CD4-positive, alpha-beta T cell treated with Interleukin-2 at 100 ng/mL for 4 hours (primary cell): ENCODE measurements at regions not wholly inside any gene's neighbourhood (a gene's known extent, or its start where the extent isn't known, plus 50 kb on each side); places are given as distances from the start of the nearest gene placed in this dataset.
"Not testable (repeated sequence)": the region's sequence is repeated elsewhere in the genome, so short reads cannot be mapped to it uniquely, and the experiment has no call there.

Source experiments
- DNase-seq: peaks from one replicate; pipeline ENCODE4 v3.0.0-alpha.2; 2020; ENCODE audit warnings: low spot score

GRCh38 chr13:99698010-99698815 is 196.9 kb downstream of the TM9SF2 start:
- DNase-seq, result no peak

DNA sequence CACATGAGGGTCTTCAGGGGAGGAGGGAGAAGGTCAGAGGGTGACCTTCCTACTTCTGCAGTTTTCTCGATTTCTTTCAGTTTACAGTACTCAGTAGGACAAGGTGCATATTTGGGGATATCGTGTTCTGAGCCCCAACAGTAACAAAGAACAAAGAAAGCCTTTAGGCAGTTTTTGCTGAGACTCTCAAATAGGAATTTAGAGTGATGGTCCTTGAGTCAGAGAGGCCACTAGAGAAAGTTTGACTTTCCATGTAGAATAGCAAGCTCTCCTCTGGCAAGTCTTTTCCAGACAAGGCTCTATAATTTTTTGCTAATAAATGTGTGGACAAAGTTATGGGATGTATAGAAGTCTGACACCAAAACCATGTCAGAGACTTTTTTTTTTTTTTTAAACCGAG is 194.6 kb downstream of the TM9SF2 start:
- no peak for DNase-seq

DNA sequence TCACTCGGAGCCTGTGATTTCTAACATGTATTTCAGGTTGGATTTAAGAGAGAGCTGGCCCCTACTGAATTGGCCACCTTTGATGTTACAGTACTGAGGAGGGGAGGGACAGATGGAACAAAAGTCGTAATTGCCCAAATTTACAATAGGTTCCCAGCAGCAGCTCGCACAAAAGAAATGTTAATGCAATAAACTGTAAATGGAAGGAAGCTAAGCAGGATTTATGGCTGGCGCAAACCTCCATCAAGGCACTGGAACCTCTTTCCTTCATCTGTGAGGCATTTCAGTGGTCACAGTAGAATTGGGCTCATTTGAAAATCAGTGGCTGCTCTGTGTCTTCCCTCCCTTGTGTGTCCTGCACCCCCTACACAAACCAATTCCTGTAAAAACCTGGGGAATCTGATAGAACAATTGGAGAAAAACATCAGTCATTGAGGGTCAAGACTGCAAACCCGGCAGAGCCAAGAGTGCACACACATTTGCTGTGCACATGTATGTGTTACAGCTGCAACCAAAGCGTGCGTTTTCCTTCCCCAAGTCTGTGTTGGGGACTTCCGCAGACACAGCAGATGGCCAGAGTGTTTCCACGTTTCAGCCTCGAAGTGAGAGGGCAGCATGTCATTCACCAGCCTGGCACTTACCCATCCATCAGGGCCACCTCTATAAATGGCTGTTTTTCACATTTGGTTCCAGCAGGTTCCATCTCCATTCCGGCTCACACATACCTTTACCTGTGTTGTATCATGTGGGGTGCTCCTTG is 192.8 kb downstream of the TM9SF2 start:
- no peak for DNase-seq

DNA sequence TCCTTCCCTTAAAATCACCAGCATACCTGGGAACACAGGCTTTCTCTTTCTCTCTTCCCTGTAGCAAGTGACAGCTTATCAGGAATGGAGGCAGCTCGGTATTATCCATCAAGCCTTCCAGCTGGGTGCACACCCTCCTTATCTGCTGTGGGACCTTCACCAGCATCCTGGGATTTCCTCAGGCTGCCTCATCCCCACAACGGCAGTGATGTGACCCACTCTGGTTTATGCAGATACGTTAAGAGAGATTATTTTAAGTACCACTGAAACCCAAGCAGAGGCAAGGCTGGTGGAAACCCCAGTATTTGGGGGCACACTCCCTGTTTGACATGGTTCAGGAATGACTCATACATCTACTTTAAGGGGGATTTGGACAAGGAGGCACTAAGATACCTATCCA is 192.1 kb downstream of the TM9SF2 start:
- DNase-seq, result no peak

GRCh38 chr13:99692854-99693253 is 191.6 kb downstream of the TM9SF2 start:
- no peak for DNase-seq

DNA sequence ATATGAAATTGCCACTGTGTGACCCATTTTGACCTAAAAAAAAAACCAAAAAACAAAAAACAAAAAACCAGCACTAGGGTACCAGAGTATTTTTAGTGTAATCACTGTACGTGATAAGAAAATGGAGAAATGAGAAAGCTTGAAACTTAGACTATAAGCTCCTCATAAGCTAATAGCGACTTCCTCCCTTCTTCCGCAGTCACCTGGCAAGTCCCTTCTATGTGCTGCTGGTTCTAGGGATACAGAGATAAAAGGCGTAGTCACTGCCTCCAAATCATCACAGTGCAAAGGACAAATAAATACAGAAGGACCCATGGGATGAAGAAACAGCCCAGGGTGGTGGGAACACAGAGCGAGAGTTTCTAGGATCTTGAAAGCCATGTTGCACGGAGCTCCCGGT is 190.3 kb downstream of the TM9SF2 start:
- DNase-seq, result no peak

GRCh38 chr13:99690426-99691174 is 189.3 kb downstream of the TM9SF2 start:
- DNase-seq, result no peak

DNA sequence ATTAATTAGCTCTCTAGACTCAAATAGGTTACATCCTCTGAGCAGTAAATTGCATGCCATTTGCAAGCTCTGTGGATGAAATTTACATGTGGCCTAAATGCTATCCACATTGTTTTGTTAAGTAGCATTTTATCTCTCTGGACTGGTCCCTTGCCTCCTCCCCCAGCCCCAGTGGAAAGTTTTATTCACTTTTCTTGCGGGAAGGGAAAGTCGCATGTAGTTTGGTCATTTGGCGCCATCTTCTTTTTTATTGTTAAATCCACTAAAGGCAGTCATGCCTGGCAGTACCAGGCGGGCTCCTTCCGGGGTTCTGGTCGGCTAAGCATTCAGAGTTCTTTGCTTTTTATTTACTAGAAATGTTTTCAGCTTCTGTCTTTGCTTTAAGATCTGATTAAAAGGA is 188.7 kb downstream of the TM9SF2 start:
- no peak for DNase-seq

GRCh38 chr13:99688776-99689175 is 187.5 kb downstream of the TM9SF2 start:
- no peak for DNase-seq

DNA sequence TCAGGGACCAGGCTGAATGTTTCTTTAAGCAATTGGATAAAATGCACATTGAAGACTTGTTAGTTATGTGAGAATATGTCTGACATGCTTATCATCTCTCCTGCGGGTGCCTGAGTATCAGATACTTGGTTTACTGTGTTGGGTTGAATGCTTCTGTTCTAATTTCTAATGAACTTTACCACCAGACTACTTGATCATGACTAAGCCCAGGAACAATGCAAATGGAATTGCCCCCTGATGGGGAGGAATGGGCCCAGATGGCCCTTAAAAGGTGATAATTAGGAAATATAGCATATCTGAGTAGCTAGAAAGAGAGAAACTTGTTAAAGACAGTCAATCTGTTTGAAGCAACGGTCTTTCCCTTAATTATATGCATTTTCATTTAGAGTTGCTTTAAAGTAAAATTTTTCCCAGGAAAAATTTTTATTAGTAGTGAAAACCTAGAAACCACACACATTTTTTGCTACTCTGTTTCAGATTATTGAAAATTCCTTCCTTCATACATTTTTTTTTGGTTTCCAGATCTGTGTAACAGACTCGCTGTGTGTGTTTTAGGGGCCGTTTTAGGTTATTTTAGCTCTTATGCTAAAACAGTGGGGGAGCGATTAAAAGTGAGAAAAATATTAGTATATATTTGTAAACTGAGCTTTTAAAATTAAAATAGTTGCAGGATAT is 186.6 kb downstream of the TM9SF2 start:
- DNase-seq, result no peak

- DNase-seq, result no peak
Observed at GRCh38 chr13:99686944-99687411, 185.7 kb downstream of the TM9SF2 start.

GRCh38 chr13:99686157-99686572 is 184.9 kb downstream of the TM9SF2 start:
- no peak for DNase-seq

DNA sequence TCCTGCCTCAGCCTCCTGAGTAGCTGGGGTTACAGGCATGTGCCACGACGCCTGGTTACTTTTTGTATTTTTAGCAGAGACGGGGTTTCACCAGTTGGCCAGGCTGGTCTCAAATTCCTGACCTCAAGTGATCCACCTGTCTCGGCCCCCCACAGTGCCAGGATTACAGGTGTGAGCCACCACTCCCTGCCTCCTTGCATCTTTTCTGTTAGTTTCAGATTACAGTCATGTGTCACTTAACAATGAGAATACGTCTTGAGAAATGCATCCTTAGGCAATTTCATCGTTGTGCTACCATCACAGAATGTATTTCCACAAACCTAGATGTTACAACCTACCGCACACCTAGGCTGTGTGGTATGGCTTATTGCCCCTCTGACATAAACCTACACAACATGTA is 180.4 kb downstream of the TM9SF2 start:
- DNase-seq, result no peak

DNA sequence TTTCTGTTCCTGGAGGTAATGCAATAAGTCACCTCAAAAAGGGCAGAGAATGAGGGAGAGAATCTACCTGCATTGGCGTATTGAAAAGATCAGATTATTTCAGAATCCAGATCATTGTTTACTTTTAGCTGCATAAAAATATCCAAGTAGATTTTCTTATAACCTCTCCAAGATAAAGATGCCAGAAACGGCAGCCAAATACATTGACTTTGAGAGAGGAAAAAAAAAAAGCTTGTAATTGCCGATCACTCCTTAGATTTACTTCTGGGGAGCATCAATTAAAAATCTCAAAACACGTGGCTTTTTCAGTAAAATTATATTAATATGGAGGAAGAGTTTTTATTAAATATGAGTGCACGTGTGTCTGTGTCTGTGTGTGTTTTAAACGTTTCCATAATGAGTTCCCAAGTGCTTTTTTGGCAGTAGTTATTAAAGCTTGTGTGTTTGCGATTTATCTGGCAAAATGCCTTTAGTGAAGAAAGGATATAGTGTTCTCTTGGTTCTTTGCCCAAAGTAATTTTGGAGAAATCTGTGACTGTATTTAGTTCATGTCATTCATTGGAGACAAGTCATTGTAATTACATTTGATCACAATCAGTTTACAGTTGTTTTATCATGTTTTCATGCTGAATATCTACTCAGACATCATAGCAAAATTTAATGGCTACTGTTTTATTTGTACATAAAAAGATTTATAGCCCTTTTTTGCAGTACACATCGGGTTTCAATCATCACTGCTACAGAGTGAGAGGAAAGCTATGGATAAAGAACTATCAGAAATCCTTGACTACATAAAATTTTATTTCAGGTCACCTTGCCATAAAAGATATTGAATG is 176.1 kb downstream of the TM9SF2 start:
- no peak for DNase-seq

GRCh38 chr13:99671746-99672145 is 170.5 kb downstream of the TM9SF2 start:
- no peak for DNase-seq

DNA sequence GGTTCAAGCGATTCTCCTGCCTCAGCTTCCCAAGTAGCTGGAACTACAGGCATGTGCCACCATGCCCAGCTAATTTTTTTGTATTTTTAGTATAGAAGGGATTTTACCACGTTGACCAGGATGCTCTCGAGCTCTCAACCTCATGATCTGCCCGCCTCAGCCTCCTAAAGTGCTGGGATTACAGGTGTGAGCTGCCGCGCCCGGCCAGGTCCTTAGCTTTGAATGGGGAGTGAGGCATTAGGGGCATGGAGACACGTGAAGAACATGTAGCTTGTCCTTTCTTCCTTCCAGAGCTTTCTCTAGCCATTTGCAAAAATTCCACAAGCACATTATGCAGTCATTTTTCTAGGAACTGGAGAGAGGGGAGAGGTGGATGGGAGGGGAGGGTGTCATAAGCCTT is 167.8 kb downstream of the TM9SF2 start:
- DNase-seq, result not testable (repeated sequence)

GRCh38 chr13:99666146-99666805 is 165.0 kb downstream of the TM9SF2 start:
- no peak for DNase-seq

GRCh38 chr13:99665711-99666110 is 164.4 kb downstream of the TM9SF2 start:
- no peak for DNase-seq

DNA sequence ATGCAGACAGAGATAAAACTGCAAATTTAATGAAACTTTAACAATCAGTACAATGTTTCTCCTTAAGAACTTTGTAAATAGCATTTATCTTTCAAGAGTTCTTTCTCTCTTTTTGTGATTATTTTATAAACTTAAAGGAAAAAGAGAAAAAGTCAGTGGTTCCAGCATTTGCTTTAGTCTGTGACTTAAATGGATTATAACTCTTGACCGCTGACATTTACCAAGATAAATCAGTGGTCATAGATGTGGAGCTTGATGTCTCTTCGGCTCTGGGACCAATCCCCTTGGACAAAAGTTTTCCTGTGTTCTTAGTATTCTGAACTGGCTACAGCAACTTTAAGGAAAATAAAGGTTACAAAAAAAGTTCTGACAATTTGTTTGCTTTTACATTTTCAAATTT is 162.6 kb downstream of the TM9SF2 start:
- no peak for DNase-seq

GRCh38 chr13:99663185-99663825 is 162.0 kb downstream of the TM9SF2 start:
- DNase-seq, result no peak
